GM06990 (cell line): ENCODE measurements at regions not wholly inside any gene's neighbourhood (a gene's known extent, or its start where the extent isn't known, plus 50 kb on each side); places are given as distances from the start of the nearest gene placed in this dataset.

Source experiments
- DNase-seq: peaks from one replicate; pipeline ENCODE4 v3.0.0-alpha.2; 2011; ENCODE audit not compliant: insufficient read length; ENCODE audit errors: extremely low read depth
- H3K27me3 ChIP-seq: replicated peaks from 2 replicates; pipeline ENCODE4 v1.6.0; 2011; ENCODE audit warnings: low read length; ENCODE audit not compliant: control insufficient read depth, insufficient read depth
- H3K36me3 ChIP-seq: 2 replicates; pipeline ENCODE4 v1.5.1; 2011; ENCODE audit warnings: low read length; ENCODE audit not compliant: control insufficient read depth, insufficient read depth
- H3K4me3 ChIP-seq: replicated peaks from 2 replicates; pipeline ENCODE4 v1.5.1; 2011; ENCODE audit warnings: low read depth, mild to moderate bottlenecking, control low read depth, low read length
- TF ChIP-seq, protein P1 (sequence below): IDR thresholded peaks from 2 replicates; pipeline ENCODE4 v1.5.1; 2011; ENCODE audit warnings: low read length, control low read depth, mild to moderate bottlenecking, inconsistent platforms; ENCODE audit not compliant: insufficient read depth, poor library complexity, severe bottlenecking

DNA sequence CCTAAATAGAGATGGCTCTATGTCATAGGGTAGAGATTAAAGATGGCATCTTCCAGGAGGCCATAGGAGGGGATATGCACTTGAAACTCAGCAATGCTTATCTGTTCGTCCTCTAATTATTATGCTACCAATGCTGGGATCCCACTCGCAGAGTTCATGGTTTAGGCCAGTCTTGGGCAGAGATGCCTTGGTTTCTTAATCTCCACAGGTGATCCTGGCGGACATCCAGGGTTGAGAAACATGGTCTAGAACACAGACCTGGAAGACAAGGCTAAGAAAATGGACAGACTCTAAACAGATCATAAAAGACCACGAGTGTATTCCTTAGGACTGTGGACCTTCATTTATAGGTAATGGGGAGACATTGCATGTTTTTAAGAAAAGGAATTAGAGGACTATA is 70.0 kb upstream of the IRS2 start:
- DNase-seq = no peak
- H3K4me3 ChIP-seq = no peak overlapping the region
- TF ChIP-seq, protein P1, sequence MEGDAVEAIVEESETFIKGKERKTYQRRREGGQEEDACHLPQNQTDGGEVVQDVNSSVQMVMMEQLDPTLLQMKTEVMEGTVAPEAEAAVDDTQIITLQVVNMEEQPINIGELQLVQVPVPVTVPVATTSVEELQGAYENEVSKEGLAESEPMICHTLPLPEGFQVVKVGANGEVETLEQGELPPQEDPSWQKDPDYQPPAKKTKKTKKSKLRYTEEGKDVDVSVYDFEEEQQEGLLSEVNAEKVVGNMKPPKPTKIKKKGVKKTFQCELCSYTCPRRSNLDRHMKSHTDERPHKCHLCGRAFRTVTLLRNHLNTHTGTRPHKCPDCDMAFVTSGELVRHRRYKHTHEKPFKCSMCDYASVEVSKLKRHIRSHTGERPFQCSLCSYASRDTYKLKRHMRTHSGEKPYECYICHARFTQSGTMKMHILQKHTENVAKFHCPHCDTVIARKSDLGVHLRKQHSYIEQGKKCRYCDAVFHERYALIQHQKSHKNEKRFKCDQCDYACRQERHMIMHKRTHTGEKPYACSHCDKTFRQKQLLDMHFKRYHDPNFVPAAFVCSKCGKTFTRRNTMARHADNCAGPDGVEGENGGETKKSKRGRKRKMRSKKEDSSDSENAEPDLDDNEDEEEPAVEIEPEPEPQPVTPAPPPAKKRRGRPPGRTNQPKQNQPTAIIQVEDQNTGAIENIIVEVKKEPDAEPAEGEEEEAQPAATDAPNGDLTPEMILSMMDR = no peak
- no peaks in the 10 kb centered on the region for H3K36me3 ChIP-seq
- H3K27me3 ChIP-seq = no peaks in the 10 kb centered on the region; the same call in 1 of the 2 replicates

DNA sequence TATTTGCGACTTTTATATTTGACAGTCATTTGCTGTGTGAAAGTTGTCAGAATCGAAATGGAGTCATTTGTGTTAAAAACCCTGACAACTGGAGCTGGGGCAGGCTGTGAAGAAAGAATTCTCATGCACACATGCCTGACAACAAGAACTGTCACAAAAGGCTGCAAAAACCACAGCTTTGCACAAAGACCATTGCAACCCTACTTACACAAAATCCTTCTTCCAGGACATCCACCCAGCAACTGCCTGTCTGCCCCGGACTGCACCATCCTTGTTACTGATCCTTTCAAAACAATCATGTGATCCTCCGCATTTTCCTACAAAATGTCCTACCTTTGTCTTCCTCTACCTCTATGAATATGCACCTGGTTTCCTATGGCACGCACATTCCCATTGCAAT is 66.8 kb upstream of the IRS2 start:
- Histone ChIP-seq H3K27me3 (no peaks in the 10 kb centered on the region; the same call in 1 of the 2 replicates), H3K4me3 (no peak overlapping the region), H3K36me3 (no peaks in the 10 kb centered on the region)
- TF ChIP-seq, protein P1 = no peak
- no peak for DNase-seq

DNA sequence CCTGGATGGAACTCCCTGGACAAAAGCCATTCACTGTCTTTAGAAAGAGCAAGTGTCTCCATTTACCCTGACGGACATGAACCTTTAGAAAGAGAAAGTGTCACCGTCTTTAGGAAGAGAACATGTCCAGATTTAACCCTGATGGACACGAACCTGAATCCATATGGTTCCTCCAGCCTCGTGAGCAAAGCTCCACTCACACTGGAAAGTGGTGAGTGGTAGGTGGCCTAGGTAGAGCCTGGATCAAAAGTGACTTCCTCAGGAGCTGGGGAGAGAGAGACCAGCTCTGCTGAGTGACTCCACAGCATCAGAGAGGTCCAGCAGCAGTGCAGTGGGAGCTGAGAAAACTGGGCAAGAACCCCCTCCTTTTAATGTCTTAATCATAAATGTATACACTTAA is 59.8 kb upstream of the IRS2 start:
- DNase-seq = no peak
- Histone ChIP-seq H3K36me3 (no peaks in the 10 kb centered on the region), H3K27me3 (no peaks in the 10 kb centered on the region; the same call in 1 of the 2 replicates), H3K4me3 (no peak overlapping the region)
- TF ChIP-seq, protein P1 = no peak

DNA sequence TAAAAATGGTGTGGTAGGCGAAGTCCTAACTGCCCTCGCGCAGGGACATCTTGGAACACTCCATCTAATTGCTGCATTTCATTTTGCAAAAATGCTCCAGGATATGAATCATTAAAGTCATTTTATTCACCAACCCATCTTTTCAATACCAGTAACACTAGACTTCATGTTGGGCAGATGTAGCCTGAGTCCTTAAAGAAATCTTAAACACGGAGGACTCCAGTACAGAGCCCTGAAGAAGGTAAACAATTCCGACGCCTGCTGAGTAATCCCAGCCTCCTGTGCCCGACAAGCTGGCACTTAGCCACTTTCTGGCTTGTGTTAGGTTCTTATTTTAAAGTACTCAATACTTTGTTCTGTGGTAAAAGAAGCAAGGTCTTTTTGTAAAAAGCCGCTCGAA is 58.0 kb upstream of the IRS2 start:
- DNase-seq = no peak
- TF ChIP-seq, protein P1 = no peak
- H3K4me3 ChIP-seq = no peak overlapping the region
- H3K36me3 ChIP-seq = no peaks in the 10 kb centered on the region
- no peaks in the 10 kb centered on the region; the same call in 1 of the 2 replicates for H3K27me3 ChIP-seq

DNA sequence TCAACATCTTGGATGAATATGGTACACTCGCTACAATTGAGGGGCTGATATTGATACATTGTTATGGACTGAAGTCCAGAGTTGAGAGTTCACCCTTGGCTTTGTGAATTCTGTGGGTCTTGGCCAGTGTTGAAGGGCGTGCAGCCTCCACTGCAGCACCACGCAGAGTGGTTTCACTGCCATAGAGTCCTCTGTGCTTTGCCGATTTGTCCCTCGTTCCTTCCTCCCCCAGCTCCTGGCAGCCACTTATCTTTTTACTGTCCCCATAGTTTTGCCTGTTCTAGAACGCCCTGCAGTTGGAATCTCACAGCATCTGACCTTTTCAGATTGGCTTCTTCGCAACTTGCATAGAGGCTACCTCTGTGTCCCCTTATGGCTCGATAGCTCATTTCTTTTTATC is 57.3 kb upstream of the IRS2 start:
- TF ChIP-seq, protein P1 = no peak
- no peaks in the 10 kb centered on the region for H3K36me3 ChIP-seq
- DNase-seq = no peak
- no peak overlapping the region for H3K4me3 ChIP-seq
- no peaks in the 10 kb centered on the region; the same call in 1 of the 2 replicates for H3K27me3 ChIP-seq
